Neuronal stem cell (in vitro differentiated cells): ENCODE measurements at regions not wholly inside any gene's neighbourhood (a gene's known extent, or its start where the extent isn't known, plus 50 kb on each side); places are given as distances from the start of the nearest gene placed in this dataset.

Source experiments
- DNase-seq: peaks from one replicate; pipeline ENCODE4 v3.0.0-alpha.2; 2013; ENCODE audit warnings: low spot score
- H2AFZ ChIP-seq: one replicate; pipeline ENCODE4 v1.6.1; 2013; ENCODE audit warnings: mild to moderate bottlenecking, low read length, inconsistent platforms
- H2AK5ac ChIP-seq: 2 replicates; pipeline ENCODE4 v1.6.1; 2013; ENCODE audit warnings: low read depth, mild to moderate bottlenecking, inconsistent platforms, low read length, moderate library complexity, mixed read lengths
- H2BK120ac ChIP-seq: 2 replicates; pipeline ENCODE4 v1.6.1; 2013; ENCODE audit warnings: low read depth, mild to moderate bottlenecking, inconsistent platforms, low read length, moderate library complexity, mixed read lengths
- H2BK12ac ChIP-seq: one replicate; pipeline ENCODE4 v1.6.1; 2013; ENCODE audit warnings: low read length, inconsistent platforms
- H2BK15ac ChIP-seq: 2 replicates; pipeline ENCODE4 v1.6.1; 2013; ENCODE audit warnings: mild to moderate bottlenecking, low read length, inconsistent platforms, mixed read lengths
- H2BK5ac ChIP-seq: one replicate; pipeline ENCODE4 v1.6.1; 2013; ENCODE audit warnings: inconsistent platforms, mild to moderate bottlenecking, low read length, moderate library complexity
- H3K14ac ChIP-seq: one replicate; pipeline ENCODE4 v1.6.1; 2013; ENCODE audit warnings: low read length, inconsistent platforms
- H3K18ac ChIP-seq: 2 replicates; pipeline ENCODE4 v1.6.1; 2013; ENCODE audit warnings: low read length, inconsistent platforms
- H3K23ac ChIP-seq: 2 replicates; pipeline ENCODE4 v1.6.1; 2013; ENCODE audit warnings: low read depth, mild to moderate bottlenecking, mixed read lengths, low read length, inconsistent platforms; ENCODE audit not compliant: poor library complexity
- H3K27ac ChIP-seq: replicated peaks from 3 replicates; pipeline ENCODE4 v1.5.1; 2013; ENCODE audit warnings: low read length, inconsistent platforms
- H3K27me3 ChIP-seq, 3 experiments: 2 replicates each; pipeline ENCODE4 v1.6.1; 2013; ENCODE audit warnings: low read length in 3 of 3, mild to moderate bottlenecking in 2 of 3, inconsistent platforms in 1 of 3, low read depth in 1 of 3, mixed read lengths in 1 of 3, moderate library complexity in 1 of 3; ENCODE audit not compliant: control insufficient read depth in 3 of 3, insufficient read depth in 3 of 3
- H3K36me3 ChIP-seq, 2 donors: replicated peaks in 1 of 2; 2 replicates each; pipeline ENCODE4 v1.6.1; 2013; ENCODE audit warnings: low read length in 2 of 2; ENCODE audit not compliant: control insufficient read depth in 2 of 2, insufficient read depth in 2 of 2
- H3K4ac ChIP-seq: 2 replicates; pipeline ENCODE4 v1.6.1; 2013; ENCODE audit warnings: inconsistent platforms, mild to moderate bottlenecking, low read length, moderate library complexity
- H3K4me1 ChIP-seq, 2 donors: 1 replicate in 1 of 2; 2 replicates in 1 of 2; pipeline ENCODE4 v1.6.1; 2013; ENCODE audit warnings: low read length in 2 of 2, low read depth in 1 of 2; ENCODE audit not compliant: control insufficient read depth in 2 of 2, insufficient read depth in 1 of 2
- H3K4me2 ChIP-seq: one replicate; pipeline ENCODE4 v1.6.1; 2013; ENCODE audit warnings: mild to moderate bottlenecking, low read length, inconsistent platforms; ENCODE audit not compliant: insufficient read depth, poor library complexity, severe bottlenecking
- H3K4me3 ChIP-seq, 2 donors: 2 replicates each; pipeline ENCODE4 v1.5.1; 2013; ENCODE audit warnings: low read length in 2 of 2, mild to moderate bottlenecking in 2 of 2, inconsistent platforms in 1 of 2, moderate library complexity in 1 of 2
- H3K79me1 ChIP-seq: one replicate; pipeline ENCODE4 v1.6.1; 2013; ENCODE audit warnings: low read depth, mild to moderate bottlenecking, inconsistent platforms, low read length, moderate library complexity
- H3K9ac ChIP-seq: one replicate; pipeline ENCODE4 v1.6.1; 2013; ENCODE audit warnings: mild to moderate bottlenecking, low read depth, low read length, inconsistent platforms; ENCODE audit not compliant: poor library complexity
- H3K9me3 ChIP-seq, 2 donors: replicated peaks in 1 of 2; 2 replicates each; pipeline versions ENCODE3 to v1.6.1; 2013; ENCODE audit warnings: low read length in 2 of 2, mild to moderate bottlenecking in 2 of 2, inconsistent platforms in 1 of 2, low read depth in 1 of 2, mixed read lengths in 1 of 2, moderate library complexity in 1 of 2; ENCODE audit not compliant: control insufficient read depth in 2 of 2, insufficient read depth in 1 of 2
- H4K8ac ChIP-seq: one replicate; pipeline ENCODE4 v1.6.1; 2013; ENCODE audit warnings: low read depth, mild to moderate bottlenecking, inconsistent platforms, low read length, moderate library complexity
- H4K91ac ChIP-seq: one replicate; pipeline ENCODE4 v1.6.1; 2013; ENCODE audit warnings: low read length, low read depth, mild to moderate bottlenecking, inconsistent platforms; ENCODE audit not compliant: poor library complexity
- WGBS, 2 donors: extraction: QIAGEN DNeasy Blood & Tissue Kit; methylation state at CpG; one replicate each; pipeline ENCODE4 v1.1.7; 2013; ENCODE audit warnings: missing lambda C conversion rate in 2 of 2, mixed read lengths in 1 of 2; ENCODE audit not compliant: insufficient read length in 2 of 2, insufficient replicate concordance in 1 of 2; ENCODE audit errors: extremely low coverage in 2 of 2; 5-methylcytosine and 5-hydroxymethylcytosine counted together

DNA sequence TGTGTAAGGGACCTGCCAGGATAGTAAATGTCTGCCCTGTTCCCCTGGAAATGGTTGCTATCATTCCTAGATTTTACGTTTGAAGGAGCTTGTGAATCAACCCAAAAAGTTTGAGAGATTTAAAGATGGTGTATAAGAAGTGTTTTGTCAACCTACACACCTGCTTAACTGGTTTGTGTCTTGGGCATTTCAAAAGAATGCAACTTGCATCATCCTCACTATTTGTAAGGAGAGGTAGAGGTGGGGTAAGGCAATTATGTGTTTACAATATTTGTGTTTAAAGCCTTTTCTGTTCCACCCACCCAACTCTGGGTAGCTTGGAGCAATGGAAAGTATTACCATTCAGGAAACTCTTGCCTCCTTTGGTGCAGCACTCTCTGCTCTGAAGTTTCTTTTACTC lies 314.2 kb upstream of the RARB start:
- no peak overlapping the region for H3K18ac ChIP-seq
- no CpG with 5 or more reads among the region's 1 CpG for WGBS, 2 donors
- no peak overlapping the region for H4K91ac ChIP-seq
- no peak overlapping the region for H3K14ac ChIP-seq
- no peak overlapping the region for H3K4ac ChIP-seq
- no peaks in the 10 kb centered on the region for H3K9me3 ChIP-seq
- H2BK12ac ChIP-seq = no peak overlapping the region
- no peak overlapping the region for H2AK5ac ChIP-seq
- no peak overlapping the region for H3K4me2 ChIP-seq
- H2BK15ac ChIP-seq = no peak overlapping the region
- no peak overlapping the region for H2BK5ac ChIP-seq
- H3K23ac ChIP-seq = no peak overlapping the region
- no peak overlapping the region for H3K9ac ChIP-seq
- no peak for DNase-seq
- no peak overlapping the region for H4K8ac ChIP-seq
- H3K4me1 ChIP-seq = no peaks in the 10 kb centered on the region
- no peak overlapping the region for H2AFZ ChIP-seq
- H3K27me3 ChIP-seq = no peaks in the 10 kb centered on the region
- H3K36me3 ChIP-seq = no peaks in the 10 kb centered on the region
- H3K27ac ChIP-seq = no peak overlapping the region
- H3K4me3 ChIP-seq = no peak overlapping the region
- no peaks in the 10 kb centered on the region for H3K79me1 ChIP-seq
- no peak overlapping the region for H2BK120ac ChIP-seq

- Histone ChIP-seq H3K36me3 (no peaks in the 10 kb centered on the region), H2BK15ac (no peak overlapping the region), H2BK5ac (no peak overlapping the region), H3K23ac (no peak overlapping the region), H3K14ac (no peak overlapping the region), H3K79me1 (no peaks in the 10 kb centered on the region), H2BK12ac (no peak overlapping the region), H2AFZ (no peak overlapping the region), H4K91ac (no peak overlapping the region), H3K9ac (no peak overlapping the region), H3K4me3 (no peak overlapping the region), H2BK120ac (no peak overlapping the region), H2AK5ac (no peak overlapping the region), H3K27ac (no peak overlapping the region), H3K4me2 (no peak overlapping the region), H3K27me3 (no peaks in the 10 kb centered on the region), H3K4ac (no peak overlapping the region), H3K4me1 (no peaks in the 10 kb centered on the region), H3K9me3 (no peaks in the 10 kb centered on the region), H3K18ac (no peak overlapping the region), H4K8ac (no peak overlapping the region)
- WGBS, 2 donors = no CpG with 5 or more reads among the region's 2 CpGs
- no peak for DNase-seq
These were observed 313.5 kb upstream of the RARB start for GRCh38 chr3:25114532-25114931.

DNA sequence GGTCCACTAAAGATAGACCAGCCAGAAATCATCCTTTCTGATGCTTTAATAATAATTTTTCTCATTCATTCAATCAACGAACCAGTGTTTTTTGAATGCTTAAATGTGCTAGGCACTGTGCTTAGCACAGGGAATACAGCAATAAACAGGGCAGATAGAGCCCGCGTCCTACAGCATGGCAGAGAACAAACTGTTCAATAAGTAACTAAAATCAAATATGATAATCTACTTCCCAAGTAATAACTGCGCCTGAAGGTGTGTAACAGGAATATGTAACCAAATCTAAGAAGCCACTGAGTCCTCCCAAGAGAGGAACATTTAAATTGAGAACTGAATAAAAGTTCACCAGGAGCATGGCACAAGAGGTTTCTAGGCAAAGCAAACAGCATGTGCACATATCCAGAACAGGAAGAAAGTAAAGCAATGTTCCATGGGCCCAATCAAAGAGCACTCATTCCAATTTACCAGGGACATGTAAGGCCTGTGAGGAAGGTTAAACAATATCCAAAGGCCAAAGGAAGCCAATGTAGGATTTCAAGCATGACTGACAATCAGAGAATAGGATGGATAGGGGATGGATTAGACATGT lies 311.0 kb upstream of the RARB start:
- Histone ChIP-seq H2BK5ac (no peak overlapping the region), H4K8ac (no peak overlapping the region), H3K23ac (no peak overlapping the region), H2BK12ac (no peak overlapping the region), H3K4me3 (no peak overlapping the region), H3K9me3 (no peaks in the 10 kb centered on the region), H2AFZ (no peak overlapping the region), H3K14ac (no peak overlapping the region), H3K18ac (no peak overlapping the region), H3K27ac (no peak overlapping the region), H3K9ac (no peak overlapping the region), H3K27me3 (no peaks in the 10 kb centered on the region), H3K4me1 (no peaks in the 10 kb centered on the region), H2BK15ac (no peak overlapping the region), H3K4me2 (no peak overlapping the region), H2AK5ac (no peak overlapping the region), H3K4ac (no peak overlapping the region), H3K79me1 (no peaks in the 10 kb centered on the region), H3K36me3 (no peaks in the 10 kb centered on the region), H4K91ac (no peak overlapping the region), H2BK120ac (no peak overlapping the region)
- no peak for DNase-seq
- no CpG with 5 or more reads among the region's 4 CpGs for WGBS, 2 donors

DNA sequence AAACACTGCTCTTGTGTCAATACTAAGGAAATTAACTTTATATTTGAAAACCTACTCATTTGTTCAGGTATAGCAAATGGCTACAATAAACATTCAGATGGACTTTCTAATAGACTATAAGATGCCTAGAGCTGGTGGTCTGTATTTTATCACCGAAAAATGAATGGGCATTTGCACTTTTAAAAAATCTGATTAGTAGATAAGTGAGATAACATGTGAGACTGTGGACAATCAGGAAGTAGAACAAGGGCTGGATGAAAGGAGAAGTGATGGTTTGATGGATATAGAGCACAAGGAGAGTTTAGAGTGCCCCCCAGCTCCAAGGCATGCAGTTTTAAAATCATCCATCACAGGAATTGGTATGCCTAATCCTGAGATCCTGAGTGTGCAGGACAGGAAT lies 308.4 kb upstream of the RARB start:
- Histone ChIP-seq H3K14ac (no peak overlapping the region), H4K91ac (no peak overlapping the region), H3K36me3 (no peaks in the 10 kb centered on the region), H3K23ac (no peak overlapping the region), H3K9me3 (peaks cover 0 to 3% of the 10 kb centered on the region in 2 donors), H3K4me3 (no peak overlapping the region), H2BK12ac (no peak overlapping the region), H2BK120ac (no peak overlapping the region), H3K4ac (no peak overlapping the region), H3K79me1 (no peaks in the 10 kb centered on the region), H3K27me3 (no peaks in the 10 kb centered on the region), H3K4me1 (no peaks in the 10 kb centered on the region), H3K27ac (no peak overlapping the region), H2AFZ (no peak overlapping the region), H2AK5ac (no peak overlapping the region), H3K4me2 (no peak overlapping the region), H2BK15ac (no peak overlapping the region), H2BK5ac (no peak overlapping the region), H3K18ac (no peak overlapping the region), H3K9ac (no peak overlapping the region), H4K8ac (no peak overlapping the region)
- no CpG with 5 or more reads among the region's 1 CpG for WGBS, 2 donors
- no peak for DNase-seq
